HG03469 (cell line): ENCODE measurements at regions not wholly inside any gene's neighbourhood (a gene's known extent, or its start where the extent isn't known, plus 50 kb on each side); places are given as distances from the start of the nearest gene placed in this dataset.
"Not testable (repeated sequence)": the region's sequence is repeated elsewhere in the genome, so short reads cannot be mapped to it uniquely, and the experiment has no call there.

Source experiments
- ATAC-seq: cut with Tn5 transposase; IDR thresholded peaks from one replicate; pipeline ENCODE4 v1.9.1; 2021; ENCODE audit warnings: mild to moderate bottlenecking, moderate library complexity, moderate number of reproducible peaks; ENCODE audit not compliant: unreplicated experiment

GRCh38 chr15:81940467-81941451 is 105.1 kb downstream of the MEX3B start:
- no peak for ATAC-seq

- ATAC-seq: no peak
Measured at GRCh38 chr15:81939604-81940440, 106.0 kb downstream of the MEX3B start.

- no peak for ATAC-seq
Measured at GRCh38 chr15:81937189-81937588, 108.6 kb downstream of the MEX3B start.

GRCh38 chr15:81930582-81931369 is 115.0 kb downstream of the MEX3B start:
- no peak for ATAC-seq

- no peak for ATAC-seq
Measured at GRCh38 chr15:81929557-81929956, 116.3 kb downstream of the MEX3B start.

DNA sequence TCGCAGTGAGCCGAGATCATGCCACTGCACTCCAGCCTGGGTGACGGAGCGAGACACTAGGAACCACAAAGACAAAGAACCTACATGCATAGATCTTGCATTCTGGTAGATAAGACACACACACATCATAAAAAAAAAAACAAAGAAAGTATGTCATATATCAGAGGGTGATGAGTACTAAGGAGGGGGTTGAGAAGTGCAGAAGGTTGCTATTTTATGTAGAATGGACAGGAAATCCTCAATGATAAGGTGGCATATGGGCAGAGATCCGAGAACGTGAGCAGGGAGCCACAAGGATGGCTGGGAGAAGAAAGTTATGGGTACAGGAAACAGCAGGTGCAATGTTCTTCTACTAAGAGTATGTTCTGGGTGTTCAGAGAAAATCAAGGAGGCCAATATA is 118.8 kb downstream of the MEX3B start:
- no peak for ATAC-seq

DNA sequence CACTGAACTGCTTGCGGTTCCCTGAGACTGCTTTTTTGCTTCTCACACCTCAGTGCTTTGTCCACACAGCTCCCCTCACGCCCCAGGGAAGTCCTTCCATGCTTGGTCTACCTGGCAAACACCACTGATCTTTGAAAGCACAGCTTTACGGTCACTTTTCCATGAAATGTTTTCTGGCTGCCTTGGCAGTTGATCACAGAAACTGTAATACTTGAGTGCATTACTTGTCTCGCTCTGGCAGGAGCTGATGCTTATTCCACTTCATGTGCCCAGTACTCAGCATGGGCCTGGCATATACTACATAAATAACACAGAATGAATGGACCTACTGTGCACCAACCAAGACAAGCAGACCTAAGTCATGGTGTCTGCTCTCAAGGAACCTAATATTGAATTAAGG is 121.1 kb downstream of the MEX3B start:
- ATAC-seq: no peak

DNA sequence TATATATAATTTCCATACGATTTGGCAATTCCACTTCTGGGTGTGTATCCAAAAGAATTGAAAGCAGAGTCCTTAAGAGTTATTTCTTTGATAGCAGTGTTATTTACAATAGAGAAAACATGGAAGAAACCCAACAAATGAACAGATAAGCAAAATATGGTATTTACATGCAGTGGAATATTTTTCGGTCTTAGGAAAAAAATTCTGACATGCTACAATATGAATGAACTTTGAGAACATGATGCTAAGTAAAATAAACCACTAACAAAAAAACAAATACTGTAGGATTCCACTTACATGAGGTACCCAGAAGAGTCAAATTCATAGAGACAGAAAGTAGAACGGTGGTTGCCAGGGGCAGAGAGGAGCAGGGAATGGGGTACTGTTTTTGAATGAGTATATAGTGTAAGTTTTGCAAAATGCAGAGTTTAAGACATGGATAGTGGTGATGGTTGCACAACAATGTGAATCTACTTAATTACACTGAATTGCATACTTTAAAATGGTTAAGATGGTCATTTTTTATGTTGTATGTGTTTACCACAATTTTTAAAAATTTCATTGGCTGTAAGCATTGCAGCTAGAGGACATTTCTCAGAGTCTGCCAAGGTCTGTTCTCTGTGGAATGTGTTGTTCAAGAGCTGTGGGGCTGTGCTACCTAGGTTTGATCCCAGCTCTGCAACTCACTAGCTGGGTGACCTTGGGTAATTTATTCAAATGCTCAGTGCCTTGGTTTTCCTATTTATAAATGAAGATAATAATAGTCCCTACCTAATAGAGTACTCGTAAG is 122.1 kb downstream of the MEX3B start:
- no peak for ATAC-seq

DNA sequence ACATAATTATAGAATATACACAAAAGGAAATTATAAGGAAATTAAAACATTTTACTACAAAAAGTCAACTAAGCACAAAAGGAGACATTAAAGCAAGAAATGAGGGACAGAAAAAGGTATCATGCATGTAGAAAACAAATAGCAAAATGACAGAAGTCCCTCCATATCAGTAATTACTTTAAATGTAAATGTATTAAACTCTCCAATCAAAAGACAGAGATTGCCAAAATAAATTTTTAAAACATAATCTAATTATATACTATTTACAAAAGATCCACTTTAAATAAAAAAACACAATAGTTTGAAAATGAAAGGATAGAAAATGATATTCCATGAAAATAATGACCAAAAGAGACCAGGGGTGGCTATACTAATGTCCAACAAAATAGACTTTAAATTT is 123.7 kb downstream of the MEX3B start:
- ATAC-seq: no peak

GRCh38 chr15:81921163-81921562 is 124.7 kb downstream of the MEX3B start:
- no peak for ATAC-seq

GRCh38 chr15:81918767-81919166 is 127.1 kb downstream of the MEX3B start:
- not testable (repeated sequence) for ATAC-seq

GRCh38 chr15:81916451-81916850 is 129.4 kb downstream of the MEX3B start:
- no peak for ATAC-seq

DNA sequence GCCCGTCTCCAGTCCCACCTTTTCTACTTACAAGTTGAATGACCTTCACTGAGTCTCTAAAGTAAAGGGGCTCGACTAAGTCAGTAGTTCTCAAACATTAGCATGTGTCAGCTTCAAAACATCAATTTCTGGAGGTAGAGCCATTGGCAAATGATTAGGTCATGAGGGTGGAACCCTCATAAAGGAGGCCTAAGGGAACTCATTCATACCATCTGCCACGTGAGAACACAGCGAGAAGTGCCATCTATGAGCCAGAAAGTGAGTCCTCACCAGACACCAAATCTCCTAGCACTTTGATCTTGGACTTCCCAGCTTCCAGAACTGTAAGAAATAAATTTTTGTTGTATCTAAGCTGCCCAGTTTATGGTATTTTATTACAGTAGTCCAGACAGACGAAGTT is 129.8 kb downstream of the MEX3B start:
- ATAC-seq: no peak

GRCh38 chr15:81914734-81915256 is 131.0 kb downstream of the MEX3B start:
- ATAC-seq: no peak

DNA sequence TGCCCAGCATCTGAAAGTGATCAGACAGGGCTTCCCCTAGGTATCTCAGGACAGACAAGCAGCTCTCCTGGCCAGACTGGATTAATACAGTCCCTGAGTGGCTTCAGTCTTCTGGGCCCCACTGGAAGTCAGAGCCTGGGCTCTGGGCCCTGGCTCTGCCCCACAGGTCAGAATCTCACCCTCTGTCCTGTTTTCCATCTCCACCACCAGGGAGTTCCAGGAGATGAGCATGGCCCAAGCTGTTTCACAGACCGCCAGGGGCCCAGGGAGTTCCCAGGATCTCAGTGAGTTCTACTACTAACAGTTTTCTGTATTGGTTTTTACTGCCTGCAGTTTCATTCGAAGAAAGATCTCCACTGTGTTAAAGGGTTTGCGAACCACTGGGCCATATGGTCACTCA is 131.5 kb downstream of the MEX3B start:
- ATAC-seq: no peak

- ATAC-seq: no peak
Measured at GRCh38 chr15:81911022-81911971, 134.5 kb downstream of the MEX3B start.

DNA sequence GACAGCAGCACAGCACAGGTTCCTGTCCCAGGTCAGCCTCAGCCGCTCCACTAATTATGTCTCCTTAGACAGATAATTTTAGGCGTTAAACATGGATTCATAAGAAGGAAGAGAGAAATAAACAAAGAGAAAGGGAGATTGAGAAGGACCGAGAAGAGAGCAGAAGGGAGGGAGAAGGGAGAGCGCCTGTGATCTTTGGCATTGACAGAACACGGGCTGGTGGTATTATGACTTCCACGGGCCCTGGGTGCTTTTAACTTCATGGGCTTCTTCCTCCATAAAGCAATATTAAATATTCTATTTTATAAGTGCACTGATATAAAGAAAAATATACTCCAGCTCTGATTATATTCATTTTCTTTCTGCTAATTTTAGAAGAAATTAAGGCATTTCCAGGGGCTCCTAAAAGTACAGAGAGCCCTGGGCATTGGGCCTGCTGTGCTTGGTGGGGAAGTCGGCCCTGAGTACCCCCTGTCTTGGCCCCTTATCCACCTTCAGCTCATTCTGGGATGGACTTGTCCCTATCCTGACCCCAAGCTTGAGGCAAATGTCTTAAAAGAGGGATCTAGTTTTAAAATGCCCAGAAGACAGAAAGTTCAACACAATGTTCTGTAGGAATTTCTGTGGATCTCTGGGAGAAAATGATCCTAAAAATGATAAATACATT is 135.3 kb downstream of the MEX3B start:
- ATAC-seq: no peak

GRCh38 chr15:81909011-81909358 is 136.8 kb downstream of the MEX3B start:
- no peak for ATAC-seq
